Spleen (tissue), 7 donors: ENCODE measurements at regions not wholly inside any gene's neighbourhood (a gene's known extent, or its start where the extent isn't known, plus 50 kb on each side); places are given as distances from the start of the nearest gene placed in this dataset.

Experiments used
- POLR2AphosphoS5 ChIP-seq, 3 donors: sonication (generic); formaldehyde crosslinking; IDR thresholded peaks; one replicate each; pipeline ENCODE4 v1.5.1; 2017; ENCODE audit warnings: antibody characterized with exemption in 3 of 3
- TF ChIP-seq, protein P1 (sequence below), 11 experiments: fragments of 200-600 bp in 7 of 11; fragments of 450-650 bp in 4 of 11; sonication (generic) in 4 of 11; IDR thresholded peaks in 8 of 11; conservative IDR thresholded peaks in 3 of 11; 1 replicate in 7 of 11; 2 replicates in 4 of 11; pipeline versions ENCODE4 v1.4.0 to v1.8.0; 2016 to 2021; ENCODE audit warnings: antibody characterized with exemption in 11 of 11, inconsistent platforms in 4 of 11, mild to moderate bottlenecking in 1 of 11
- donor health status: DM: no; HTN: no; CAD: no; lungs with moderate emphysema.
- donor health status: DM: no; HTN: no; CAD: no.
- donor health status: DM: no; HTN: no; CAD: no.

DNA sequence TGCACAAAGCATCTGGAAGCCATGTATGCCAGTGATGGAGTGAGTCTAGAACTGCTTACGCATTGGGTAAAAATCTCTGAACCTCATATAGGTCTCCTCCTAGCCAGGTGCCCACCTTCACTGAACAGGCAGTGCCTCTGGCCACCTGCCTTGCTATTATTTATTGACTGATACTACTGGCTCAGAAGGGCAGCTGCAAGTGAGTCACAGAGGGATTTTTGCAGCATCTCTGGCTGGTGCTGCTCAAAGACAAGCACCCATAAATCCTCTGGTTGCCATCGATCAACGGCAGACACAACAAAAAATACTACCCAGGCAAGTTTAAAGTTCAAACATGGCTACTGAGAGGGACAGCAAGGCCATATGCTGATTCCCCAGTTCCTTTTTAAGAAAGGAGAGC, 279.4 kb downstream of the UBE3D start:
- TF ChIP-seq, protein P1, sequence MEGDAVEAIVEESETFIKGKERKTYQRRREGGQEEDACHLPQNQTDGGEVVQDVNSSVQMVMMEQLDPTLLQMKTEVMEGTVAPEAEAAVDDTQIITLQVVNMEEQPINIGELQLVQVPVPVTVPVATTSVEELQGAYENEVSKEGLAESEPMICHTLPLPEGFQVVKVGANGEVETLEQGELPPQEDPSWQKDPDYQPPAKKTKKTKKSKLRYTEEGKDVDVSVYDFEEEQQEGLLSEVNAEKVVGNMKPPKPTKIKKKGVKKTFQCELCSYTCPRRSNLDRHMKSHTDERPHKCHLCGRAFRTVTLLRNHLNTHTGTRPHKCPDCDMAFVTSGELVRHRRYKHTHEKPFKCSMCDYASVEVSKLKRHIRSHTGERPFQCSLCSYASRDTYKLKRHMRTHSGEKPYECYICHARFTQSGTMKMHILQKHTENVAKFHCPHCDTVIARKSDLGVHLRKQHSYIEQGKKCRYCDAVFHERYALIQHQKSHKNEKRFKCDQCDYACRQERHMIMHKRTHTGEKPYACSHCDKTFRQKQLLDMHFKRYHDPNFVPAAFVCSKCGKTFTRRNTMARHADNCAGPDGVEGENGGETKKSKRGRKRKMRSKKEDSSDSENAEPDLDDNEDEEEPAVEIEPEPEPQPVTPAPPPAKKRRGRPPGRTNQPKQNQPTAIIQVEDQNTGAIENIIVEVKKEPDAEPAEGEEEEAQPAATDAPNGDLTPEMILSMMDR (IDR thresholded peaks at IDR 0.05 in 8 of 11, conservative IDR thresholded peaks at IDR 0.05 in 3 of 11): no peak
- no peak for TF ChIP-seq POLR2AphosphoS5 (IDR thresholded peaks at IDR 0.05)
